Central memory CD4-positive, alpha-beta T cell (primary cell): ENCODE measurements at regions not wholly inside any gene's neighbourhood (a gene's known extent, or its start where the extent isn't known, plus 50 kb on each side); places are given as distances from the start of the nearest gene placed in this dataset.

Experiments
- DNase-seq: peaks from one replicate; pipeline ENCODE4 v3.0.0; 2022

DNA sequence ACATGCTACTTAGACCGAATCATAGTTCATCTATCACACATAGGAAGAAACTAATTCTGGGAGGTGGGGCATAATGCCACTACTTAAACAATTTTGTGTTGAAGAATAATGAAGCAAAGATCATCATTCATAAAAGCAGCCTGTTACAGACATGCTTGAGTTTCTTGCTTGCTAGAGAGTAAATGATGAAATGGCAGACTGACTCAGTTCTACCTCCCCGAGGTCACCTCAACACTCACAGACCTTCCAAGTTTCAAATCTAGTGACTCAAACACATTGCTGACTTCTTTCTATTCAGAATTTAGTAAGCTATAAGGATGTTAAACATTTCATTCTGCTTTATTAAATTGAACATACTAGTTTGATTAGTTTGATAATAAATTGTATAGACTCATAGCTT is 636.5 kb upstream of the FRG1 start:
- no peak for DNase-seq

DNA sequence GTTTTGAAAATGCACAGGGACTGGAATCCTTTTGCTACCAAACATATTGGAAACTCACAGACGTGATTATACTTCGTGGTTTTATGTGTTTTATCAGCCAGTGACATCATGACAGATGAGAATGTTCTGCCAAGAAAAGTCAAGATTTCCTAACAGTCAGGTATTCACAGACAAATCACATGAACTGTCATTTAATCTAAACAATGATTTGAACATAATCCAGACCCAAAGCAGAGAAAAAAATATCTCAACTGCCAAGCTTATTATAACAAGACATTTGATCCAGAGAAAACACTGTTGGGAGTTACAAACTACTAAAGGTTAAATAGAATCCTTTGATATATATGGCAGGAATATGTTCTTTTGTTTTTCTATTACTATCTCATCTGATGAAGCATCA is 635.9 kb upstream of the FRG1 start:
- DNase-seq, result no peak

- DNase-seq, result no peak
Observed at GRCh38 chr4:189305500-189305899, 635.2 kb upstream of the FRG1 start.

GRCh38 chr4:189311251-189311650 is 629.4 kb upstream of the FRG1 start:
- DNase-seq, result no peak

DNA sequence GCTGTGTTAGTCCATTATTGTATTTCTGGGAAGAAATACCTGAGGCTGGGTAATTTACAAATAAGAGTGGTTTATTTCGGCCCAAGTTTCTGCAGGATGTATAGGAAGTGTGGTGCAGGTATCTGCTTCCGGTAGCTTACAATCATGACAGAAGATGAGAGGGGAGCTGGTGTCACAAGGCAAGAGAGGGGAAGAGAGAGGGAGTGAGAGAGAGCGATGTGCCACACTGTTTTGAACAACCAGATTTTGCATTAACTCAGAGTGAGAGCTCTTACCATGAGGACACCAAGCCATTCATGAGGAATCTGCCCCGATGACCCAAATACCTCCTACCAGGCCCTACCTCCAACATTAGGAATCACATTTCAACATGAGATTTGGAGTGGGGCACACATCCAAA is 627.6 kb upstream of the FRG1 start:
- no peak for DNase-seq

- no peak for DNase-seq
Observed at GRCh38 chr4:189313861-189314513, 626.7 kb upstream of the FRG1 start.

- DNase-seq, result no peak
Observed at GRCh38 chr4:189322426-189322825, 618.2 kb upstream of the FRG1 start.

GRCh38 chr4:189341881-189342280 is 598.8 kb upstream of the FRG1 start:
- DNase-seq, result no peak

DNA sequence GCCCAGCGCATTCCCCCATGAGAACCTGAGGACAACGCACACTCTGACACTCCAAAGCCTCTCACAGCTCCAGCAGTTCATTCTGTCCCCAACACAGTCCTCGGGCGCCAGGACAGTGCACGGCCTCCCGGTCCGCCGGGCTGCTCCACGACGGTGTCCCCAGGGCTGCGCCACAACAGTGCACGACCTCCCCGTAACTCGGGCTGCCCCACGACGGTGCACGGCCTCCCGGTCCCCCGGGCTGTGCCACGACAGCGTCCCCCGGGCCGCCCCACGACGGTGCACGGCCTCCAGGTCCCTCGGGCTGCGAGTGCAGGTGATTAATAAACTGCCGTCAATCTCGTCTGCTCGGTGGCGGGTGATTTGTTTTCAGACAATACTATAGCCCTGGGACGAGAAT is 585.1 kb upstream of the FRG1 start:
- no peak for DNase-seq

- DNase-seq, result no peak
Observed at GRCh38 chr4:189362364-189362763, 578.3 kb upstream of the FRG1 start.

GRCh38 chr4:189364032-189364449 is 576.6 kb upstream of the FRG1 start:
- DNase-seq, result no peak

DNA sequence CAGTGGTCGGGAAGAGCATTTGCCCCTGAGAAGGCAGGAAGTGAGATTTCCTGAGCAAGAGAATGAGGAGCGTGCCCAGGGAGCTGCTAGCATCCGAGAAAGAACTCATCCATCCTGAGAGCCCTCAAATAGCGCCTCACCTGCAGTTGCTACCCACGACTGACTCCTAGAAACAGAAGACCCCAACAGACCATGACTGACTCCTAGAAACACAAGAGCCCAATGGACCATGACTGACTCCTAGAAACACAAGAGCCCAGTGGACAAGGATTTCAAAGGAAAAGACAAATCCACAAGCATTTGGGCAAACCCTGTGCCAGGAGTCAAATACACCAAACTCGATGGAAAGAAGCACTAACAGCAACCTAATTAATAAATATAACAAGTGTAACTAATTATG is 575.2 kb upstream of the FRG1 start:
- DNase-seq, result no peak

DNA sequence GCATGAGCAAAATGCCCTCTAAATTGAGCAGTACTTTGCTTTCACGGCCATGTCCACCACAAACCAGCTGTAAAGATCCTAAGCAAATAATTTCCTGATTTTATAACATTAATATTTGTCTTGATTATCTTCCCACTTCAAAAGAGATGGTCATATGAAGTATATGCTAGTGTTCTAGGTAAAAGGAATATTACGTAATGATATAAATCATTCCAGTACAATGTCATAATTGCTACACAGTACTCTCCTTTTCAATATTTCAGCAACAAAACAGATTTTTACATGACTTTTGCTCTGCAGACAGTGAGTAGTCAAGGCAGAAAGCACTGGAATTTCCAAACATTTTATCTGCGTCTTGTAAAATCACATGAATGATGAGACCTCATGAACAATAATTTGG is 572.8 kb upstream of the FRG1 start:
- no peak for DNase-seq

GRCh38 chr4:189374176-189374575 is 566.5 kb upstream of the FRG1 start:
- no peak for DNase-seq

- DNase-seq, result no peak
Observed at GRCh38 chr4:189376901-189377300, 563.8 kb upstream of the FRG1 start.

- no peak for DNase-seq
Observed at GRCh38 chr4:189377569-189377968, 563.1 kb upstream of the FRG1 start.

- no peak for DNase-seq
Observed at GRCh38 chr4:189385098-189385497, 555.6 kb upstream of the FRG1 start.

DNA sequence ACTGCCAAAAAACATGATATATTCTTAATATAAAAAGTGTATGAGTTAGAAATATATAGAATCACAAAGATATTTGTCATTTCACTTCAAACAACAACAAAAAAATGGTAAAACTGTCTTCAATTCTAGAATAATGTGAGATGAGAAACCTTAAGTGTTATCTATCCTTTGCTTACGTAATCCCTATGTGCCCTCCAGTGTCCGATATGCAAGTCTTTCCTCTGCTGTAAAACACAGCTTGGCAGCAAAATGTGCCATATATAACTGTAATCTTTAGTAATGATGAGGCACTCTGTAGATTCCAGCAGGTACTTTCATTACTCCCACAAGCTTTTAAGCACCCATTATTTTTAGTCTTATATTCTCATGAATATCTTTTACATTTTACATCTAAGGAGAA is 555.1 kb upstream of the FRG1 start:
- DNase-seq, result no peak

- no peak for DNase-seq
Observed at GRCh38 chr4:189396435-189396834, 544.2 kb upstream of the FRG1 start.

- no peak for DNase-seq
Observed at GRCh38 chr4:189404271-189404670, 536.4 kb upstream of the FRG1 start.

- no peak for DNase-seq
Observed at GRCh38 chr4:189409158-189409557, 531.5 kb upstream of the FRG1 start.

DNA sequence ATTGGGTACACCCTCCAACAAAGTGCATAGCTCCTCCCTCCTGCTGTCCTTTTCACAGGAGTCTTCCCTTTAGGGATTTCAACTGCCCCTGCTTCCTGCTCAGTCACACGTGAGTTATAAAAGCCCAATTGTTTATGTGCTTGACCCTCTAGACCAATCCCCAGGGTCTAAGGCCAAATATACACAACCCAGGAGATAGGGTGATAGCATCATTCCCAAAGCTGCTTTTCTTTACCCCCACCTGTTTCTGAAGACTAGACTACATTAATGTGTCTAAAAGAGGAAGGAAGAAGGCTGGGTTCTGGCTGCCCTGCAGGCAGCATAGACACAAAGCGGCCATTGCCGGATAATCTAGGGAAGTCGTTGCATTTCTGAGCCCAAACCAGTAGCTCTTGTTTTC is 526.7 kb upstream of the FRG1 start:
- no peak for DNase-seq

DNA sequence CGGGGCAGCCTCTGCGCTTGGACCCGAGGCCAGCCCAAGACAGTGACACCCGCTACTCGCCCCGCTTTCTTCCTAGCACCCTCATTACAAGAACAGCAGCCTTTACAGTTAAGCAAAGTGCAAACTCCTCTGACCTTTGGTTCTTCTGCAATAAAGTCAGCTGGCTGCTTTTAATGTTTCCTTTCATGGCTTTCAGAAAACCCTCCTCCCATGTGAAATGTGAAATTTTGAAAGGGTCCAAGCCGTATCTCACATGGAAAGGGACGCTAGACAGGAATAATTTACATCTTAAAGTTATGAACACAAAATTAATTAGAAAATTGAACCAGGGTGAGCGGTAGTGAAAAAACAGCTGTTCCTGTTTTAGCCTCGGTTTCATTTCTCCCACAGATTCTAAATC is 520.1 kb upstream of the FRG1 start:
- DNase-seq, result no peak

GRCh38 chr4:189436207-189436606 is 504.5 kb upstream of the FRG1 start:
- no peak for DNase-seq

- no peak for DNase-seq
Observed at GRCh38 chr4:189440716-189441115, 500.0 kb upstream of the FRG1 start.

- DNase-seq, result no peak
Observed at GRCh38 chr4:189443341-189443740, 497.3 kb upstream of the FRG1 start.
